ENCODE measurements at regions not wholly inside any gene's neighbourhood (a gene's known extent, or its start where the extent isn't known, plus 50 kb on each side); places are given as distances from the start of the nearest gene placed in this dataset.
"Not testable (repeated sequence)": the region's sequence is repeated elsewhere in the genome, so short reads cannot be mapped to it uniquely, and the experiment has no call there.

DNA sequence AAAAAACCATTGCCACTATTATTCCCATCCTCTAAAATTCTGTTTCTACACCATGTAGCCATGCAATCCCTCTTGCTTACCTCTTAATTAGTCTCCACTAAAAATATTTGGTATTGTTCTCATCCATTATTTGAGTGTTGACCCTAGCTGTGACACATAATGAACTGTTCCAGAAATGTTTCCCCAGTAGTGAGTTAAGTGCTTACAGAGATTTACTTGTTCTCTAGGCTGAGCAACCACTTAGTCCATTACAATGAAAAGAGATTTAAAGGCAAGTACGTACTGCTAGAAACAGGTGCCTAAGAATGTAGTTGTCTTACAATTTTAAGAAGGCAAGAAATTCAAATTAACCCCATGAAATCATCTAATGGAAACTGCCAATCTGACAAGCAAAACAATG is 112.7 kb upstream of the PTPN13 start:
- no peak for DNase-seq

DNA sequence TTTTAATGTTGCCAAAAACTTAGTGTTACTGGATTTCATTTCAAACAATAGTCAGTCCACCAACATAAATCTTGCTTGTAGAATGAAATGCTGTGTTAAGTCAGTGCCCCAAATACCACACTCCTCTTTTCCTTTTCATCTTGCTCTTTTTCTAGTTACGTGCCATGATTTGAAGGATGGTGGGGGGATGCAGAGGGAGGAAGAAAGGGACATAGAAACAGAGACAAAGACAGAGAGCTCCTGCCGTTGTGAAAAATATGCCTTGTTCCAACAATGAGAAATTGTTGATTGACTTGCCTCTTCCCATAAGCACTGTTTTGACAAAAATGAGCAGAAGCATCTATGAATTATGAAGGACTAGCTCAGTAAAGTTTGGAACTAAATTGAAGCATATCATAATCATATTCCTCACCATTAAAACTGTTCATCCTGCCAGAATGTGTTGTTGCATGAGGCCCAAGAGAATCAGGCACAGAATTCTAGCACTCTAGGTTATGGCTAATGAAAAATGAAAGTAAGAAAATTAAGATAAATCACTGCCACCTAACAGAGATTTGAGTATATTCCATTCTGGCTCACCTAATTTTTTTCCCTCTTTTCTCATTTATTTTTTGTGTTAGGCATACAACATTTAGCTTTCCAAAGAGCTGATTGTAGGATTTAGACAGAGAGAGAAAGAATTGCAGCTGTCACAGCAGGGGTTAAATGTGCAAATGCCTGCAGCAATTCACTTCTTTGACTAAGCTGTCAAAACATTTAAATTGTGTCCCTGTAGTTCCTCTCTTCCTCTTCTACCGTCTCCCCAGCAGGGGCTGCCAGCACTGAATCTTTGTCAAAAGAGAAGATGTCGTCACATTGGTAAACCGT is 111.6 kb upstream of the PTPN13 start:
- DNase-seq = no peak

DNA sequence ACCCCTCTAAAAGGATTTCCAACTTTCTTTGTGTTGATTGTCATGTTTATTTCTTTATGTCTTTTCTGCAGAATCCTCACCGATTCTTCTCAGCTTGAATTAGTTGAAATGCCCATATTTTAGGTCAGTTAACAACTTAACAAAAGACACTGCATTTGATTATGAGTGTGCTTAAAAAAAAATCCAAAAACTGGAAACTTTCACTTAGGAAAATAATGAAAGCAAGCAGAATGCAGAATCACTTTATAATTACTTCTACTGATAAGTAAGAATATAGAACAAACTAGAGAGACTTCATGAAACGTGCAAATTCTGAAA is 111.0 kb upstream of the PTPN13 start:
- no peak for DNase-seq

DNA sequence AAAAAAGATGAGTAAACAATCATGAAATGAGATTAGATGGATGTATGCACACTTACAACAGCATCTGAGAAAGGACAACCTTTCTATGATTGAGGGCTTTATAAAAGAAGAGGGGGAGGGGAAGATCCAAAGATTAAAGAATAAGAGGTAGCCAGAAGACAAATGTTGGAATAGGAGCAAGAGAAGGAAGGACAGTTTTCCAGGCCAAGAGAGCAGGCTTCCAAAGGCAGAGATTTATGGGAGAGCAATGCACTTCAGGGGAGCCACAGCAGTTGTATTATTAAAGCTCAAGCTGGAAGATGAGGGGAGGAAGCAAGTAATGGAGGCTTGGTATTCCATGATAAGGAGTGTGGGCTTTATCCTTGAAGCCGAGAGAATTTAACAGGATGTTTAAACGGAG is 110.3 kb upstream of the PTPN13 start:
- no peak for DNase-seq

DNA sequence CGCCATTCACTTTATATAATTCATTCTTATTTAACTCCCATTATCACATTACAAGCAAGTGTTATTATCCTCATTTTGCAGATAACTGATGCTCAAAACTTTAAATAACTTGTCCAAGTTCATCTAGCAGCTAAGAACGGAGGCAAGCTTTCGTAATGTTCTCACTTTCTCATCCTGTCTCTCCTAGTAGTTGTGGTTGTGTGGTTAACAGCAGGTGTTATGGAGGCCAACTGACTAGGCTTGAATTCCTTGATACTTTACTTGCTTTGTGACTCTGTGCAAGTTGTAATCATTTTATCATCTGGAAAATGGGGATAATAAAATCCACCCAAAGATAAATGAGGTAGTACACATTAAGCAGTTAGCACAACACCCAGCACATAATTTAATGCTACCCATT is 109.9 kb upstream of the PTPN13 start:
- no peak for DNase-seq

DNA sequence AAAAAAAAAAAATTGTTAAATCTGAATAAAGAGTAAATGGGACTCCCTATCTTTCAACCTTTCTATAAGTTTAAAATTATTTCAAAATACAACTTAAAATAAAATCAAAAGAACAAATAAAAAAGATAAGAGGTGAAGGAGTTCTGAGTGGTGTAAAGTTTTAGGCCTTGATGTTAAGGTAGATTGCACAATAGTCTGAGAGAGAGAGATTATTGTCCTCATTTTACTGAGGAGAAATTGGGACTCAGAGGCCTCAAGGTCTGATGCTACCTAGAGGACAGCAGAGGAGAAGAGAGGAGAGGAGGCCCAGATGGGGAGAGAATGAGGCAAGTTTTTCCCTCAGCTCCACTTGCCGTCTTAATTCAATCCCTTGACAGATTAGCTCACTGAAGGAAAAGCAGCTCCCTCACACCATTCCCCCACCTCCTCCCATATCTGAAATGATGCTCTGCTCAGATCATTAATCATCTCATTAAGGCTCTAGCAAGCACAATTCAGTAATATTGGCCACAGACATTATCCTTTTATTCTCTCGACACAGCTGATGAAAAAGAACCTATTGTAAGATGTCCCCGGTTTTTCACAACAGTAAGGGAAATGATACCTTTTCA is 106.3 kb upstream of the PTPN13 start:
- no peak for DNase-seq

DNA sequence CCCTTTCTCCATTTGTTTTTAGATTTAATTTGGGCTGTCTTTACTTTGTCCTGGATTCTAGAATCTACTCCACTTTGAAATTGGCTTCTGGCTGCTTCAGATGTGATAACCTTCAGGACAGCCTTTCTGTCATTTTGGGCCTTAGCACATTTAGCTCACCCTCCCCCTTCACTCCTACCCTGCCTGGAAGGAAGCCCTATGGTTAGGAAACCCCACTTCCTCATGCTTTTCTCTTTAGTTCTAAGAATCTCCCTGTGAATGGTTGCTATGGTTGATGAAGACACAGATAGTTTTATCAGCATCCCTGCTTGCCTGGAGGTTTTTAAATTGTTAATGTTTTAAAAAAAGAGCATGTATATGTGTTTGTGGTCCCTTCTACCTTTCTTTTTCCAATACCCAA is 100.7 kb upstream of the PTPN13 start:
- no peak for DNase-seq

DNA sequence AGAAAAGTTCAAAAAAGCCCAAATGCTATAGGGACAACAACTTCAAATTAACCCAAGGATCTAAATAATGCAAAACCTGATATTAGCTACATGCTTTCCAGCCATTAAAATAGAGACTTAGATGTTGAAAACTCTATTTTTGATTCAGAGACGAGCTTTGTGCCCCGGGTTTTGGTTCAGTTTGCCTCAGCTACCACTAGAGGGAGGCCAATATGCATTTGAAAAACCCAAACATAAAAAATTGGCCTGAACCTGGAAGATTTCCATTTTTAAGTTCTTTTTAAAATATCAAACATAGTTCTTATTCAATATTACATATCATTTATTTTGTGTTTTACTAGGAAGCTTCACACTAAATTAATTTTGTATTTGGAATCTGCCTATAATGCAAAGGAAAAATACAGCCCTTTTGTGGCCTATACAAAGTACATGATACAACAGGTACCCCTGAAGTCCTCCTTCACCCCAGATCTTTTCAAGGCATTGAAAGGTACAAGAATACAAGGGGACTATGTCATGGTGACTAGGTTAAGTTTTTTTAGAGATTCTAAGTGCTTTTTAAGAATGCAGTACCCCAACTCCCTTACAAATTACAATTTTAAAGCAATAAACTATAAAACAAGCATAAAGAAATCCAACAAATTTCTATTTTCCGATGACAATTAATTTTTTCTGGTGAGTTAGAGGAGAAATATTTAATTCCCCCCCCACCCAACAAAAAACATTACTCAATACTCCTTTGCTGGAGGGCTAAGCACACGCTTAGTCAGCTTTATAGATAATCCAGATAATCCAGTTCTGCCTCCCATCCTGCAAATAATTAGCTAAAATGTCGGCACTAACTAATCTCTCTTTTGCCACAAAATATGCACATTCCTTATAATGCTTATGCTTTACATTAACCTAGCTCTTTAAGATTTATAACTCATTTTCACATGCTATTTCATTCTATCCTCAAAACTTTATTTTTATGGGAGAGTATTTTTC is 97.7 kb upstream of the PTPN13 start:
- peak; percentile 7 for DNase-seq

DNA sequence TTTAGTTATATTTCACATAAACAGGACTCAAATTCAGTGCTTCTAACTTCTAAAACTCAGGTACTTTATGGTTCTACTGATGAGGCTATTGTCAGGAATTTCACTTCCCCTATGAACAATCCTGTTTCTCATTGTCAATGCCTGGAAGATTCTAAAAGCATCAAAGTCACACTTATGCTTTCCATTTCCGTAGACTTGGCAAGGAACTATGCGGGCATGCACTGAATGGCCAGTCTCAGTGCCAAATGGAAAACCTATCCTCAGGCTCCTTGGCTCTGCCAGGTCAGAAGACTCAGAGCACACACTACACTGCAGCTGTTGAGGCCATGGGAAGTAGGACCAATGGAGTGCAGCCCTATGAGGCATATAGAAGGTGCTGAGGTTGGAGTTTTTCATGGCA is 97.0 kb upstream of the PTPN13 start:
- no peak for DNase-seq

DNA sequence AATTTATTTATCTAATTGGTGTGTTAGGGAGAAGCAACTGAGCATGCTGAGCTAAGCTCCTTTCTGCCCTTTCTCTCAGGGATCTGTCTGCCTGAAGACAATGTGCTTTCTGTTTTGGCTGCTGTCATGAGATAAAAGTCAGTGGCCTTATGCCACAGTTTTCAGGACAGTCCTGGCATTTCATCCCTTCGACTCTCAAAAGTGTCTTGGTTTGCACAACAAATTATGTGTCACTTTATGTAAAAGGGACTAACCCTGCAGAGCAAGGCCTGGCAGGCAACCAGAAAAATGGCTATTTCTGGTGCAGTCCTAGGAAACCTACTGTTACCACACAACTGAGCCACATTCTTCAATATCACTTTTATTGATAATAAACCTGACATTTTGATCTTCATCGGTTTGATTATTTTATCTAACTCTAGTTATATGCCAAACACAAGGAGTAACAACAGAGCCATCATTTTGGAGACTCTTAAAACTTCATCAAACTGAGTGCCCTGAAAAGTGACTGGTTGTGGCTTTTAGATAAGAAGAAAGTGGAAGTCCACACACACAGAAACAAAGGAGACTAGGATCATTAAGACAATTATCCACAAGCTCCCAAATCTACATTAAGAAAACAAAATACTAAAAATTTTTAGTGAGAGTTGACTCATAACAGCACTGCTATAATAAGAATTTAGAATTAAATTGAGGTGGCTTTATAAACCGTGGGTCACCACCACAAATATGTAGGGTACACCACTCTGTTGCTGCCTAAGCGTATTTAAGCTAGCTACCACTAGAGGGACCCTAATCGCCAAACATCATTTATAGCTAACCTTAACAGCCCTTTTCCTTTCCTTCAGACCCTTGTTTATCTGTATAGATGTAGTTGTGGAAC is 95.9 kb upstream of the PTPN13 start:
- peak; percentile 38 for DNase-seq

DNA sequence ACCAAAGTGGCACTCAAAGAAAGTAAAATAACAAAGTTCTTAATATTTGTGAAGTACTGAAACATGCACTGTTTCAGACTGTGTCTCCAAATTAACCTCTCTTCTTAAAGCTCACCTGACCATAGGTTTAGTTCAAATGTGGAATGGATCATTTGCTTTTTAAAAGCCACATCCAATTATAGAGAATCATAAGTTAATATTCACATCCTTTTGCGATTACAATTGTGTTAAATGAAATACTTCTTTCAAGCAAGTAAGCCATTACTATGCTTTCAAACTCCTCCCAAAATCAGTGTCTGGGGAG is 95.3 kb upstream of the PTPN13 start:
- DNase-seq = no peak

DNA sequence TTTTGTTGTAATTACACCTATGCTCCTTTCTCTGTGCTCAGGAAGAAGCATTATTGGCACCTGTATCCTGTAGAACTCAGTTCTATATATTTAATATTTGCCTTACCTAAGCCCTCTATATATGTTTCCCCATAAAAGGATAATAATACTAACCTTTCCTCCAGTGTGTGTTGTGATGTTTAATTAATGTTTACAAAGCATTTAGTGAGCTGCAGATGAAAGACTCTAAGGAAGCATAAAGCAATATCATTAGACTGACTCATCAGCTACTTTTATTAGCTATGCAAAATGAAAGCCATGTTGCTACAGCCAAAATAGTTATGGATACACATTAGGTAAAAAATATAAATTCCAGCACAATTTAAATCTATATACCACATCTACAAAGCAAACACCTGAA is 93.6 kb upstream of the PTPN13 start:
- DNase-seq = no peak

DNA sequence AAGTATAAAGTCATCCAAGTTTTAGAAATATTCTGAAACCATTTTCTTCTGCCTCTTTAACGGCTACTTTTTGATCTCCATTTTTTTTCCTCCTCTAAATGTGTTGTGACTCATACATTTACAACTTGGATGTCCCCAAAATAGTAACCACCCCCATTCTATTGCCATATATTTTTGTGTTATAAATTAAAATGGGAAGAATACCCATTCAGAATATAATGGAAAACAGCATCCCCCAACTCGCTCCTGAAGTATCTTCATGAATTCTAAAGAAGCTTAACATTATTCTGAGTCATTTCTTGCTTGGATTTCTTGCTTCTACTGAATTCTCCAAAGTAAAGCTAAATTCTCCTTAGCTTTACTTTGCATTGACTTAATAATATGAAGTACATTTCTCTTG is 92.0 kb upstream of the PTPN13 start:
- no peak for DNase-seq

DNA sequence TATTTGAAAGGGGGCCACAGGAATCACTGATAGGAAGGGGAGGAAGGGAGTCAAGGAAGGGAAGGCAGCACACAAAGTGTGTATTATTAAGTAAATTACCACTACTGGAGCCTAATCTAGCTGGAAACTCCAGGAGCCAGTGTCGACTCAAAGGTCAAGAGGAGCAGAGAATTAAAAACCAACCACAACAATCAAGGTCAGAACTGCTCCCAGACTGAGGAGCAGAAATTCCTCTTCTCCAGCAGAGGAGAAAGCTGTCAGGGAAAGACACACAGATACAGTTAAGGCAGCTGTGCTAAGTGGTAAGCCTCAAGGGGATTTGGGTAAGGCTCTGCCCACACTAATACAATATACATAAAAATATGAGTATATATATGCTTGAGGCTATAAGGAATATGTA is 87.5 kb upstream of the PTPN13 start:
- no peak for DNase-seq

DNA sequence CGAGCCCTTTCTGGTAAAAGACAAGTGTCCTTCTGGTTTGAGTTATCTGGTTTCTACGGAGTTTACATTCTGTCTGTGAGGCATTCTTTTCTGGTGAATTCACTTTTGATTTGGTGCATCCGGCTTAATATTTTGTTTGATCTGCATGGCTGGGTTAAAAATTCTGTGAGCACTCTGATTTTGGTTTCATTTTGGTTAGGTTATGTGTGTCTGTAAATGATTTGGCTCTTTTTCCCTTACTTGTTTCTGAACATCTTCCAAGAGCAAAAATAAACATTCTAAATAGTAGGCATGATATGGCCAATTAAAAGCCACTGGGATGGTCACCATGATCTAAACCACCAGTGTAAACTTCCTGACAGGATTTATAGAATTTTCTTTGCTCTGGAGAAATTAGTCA is 85.7 kb upstream of the PTPN13 start:
- DNase-seq = no peak

DNA sequence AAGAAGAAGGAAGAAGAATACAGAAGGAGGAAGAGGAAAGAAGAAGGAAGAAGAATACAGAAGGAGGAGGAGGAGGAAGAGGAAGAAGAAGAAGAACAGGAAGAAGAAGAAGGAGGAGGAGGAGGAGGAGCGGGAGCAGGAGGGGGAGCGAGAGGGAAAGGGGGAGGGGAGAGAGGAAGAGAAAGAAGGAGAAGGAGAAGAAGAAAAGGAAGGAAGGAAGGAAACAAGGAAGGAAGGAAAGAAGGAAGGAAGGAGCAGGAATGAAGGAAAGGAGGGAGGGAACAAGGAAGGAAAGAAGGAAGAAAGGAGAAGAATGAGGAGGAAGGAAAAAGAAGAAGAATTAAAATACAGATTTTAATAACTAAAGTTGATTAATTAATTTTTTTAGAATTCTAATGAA is 82.5 kb upstream of the PTPN13 start:
- DNase-seq = no peak

DNA sequence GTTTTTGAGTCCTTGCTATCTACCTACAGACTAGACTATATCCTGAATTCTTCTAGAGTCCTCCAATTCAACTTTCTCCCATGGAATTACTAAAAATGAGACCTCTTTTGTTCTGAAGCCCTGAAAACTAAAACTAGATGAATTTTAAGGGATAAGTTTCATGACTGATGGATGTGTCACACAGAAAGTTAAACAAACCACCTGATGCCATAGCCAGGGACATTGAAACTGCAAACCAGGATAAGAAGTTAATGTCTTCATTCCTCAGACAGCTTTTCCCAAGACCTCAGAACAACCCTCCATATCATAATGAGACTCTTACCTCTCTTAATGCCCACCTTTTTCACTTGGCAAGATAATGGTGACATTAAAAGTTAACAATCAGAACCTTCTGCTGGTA is 81.5 kb upstream of the PTPN13 start:
- DNase-seq = no peak

DNA sequence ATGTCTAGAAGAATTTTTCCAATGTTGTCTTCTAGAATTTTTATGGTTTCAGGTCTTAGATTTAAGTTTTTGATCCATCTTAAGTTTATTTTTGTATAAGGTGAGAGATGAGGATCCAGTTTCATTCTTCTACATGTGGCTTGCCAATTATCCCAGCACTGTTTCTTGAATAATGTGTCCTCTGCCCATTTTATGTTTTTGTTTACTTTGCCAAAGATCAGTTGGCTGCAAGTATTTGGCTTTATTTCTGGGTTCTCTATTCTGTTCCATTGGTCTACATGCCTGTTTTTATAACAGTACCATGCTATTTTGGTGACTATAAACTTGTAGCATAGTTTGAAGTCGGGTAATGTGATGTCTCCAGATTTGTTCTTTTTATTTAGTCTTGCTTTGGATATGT is 78.2 kb upstream of the PTPN13 start:
- not testable (repeated sequence) for DNase-seq

DNA sequence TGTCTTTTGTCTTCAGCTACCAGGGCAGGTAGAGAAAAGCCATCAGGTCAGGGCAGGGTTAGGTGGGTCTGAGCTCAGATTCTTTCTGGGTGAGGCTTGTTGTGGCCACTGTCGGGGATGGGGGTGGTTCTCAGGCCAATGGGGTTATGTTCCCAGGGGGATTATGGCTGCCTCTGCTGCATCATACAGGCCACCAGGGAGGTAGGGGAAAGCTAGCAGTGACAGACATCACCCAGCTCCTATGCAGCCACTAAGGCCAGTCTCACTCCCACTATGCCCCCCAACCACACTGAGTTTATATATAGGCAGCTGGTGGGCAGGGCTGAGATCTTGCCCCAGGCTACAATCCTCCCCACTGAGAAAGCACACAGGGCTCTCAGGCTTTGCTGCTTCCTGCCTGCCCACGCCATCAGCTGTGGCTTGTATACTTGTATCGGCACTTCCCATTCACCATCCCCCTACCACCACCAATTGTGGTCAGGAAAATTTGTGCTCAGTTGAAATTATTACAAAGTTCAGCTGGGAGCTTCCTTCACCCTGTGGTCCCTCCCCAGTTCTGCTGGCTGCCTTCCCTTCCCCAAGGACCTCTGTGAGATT is 72.6 kb upstream of the PTPN13 start:
- DNase-seq = no peak

DNA sequence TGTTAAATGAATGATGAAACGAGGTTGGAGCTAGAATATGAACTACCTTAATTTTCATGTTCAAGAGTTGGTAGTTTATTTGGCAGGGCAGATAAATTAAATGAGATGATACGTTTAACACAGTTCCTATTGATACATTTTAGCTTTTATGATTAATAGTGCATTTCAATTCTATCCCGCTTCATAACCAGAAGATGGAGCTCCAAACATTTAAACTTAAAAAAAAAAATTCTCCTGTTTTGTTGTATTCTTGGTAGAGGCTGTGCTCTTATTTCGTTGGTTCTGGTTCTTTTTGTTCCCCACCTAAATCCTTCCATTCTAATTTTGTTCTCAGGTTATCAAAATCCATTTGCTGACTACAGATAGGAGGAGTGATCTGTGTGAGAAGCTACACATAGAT is 71.8 kb upstream of the PTPN13 start:
- no peak for DNase-seq

DNA sequence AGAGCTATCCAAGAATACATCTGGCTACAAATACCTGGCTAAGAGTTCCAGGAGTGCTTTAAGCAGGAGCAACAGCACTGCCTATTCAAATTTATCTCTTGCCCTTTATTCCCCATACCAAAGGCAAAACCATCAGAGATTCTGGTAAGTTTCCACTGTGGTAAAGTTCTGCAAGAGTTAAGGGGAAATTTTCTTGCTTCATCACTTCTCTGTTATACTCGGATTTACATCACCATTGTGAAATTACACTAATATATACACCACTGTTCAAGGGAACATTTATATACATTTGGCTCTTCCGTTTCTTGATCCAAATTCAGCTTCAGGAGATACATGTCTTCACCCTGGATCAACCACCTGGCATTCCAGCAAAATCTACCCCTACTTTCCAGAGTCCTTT is 70.8 kb upstream of the PTPN13 start:
- no peak for DNase-seq

DNA sequence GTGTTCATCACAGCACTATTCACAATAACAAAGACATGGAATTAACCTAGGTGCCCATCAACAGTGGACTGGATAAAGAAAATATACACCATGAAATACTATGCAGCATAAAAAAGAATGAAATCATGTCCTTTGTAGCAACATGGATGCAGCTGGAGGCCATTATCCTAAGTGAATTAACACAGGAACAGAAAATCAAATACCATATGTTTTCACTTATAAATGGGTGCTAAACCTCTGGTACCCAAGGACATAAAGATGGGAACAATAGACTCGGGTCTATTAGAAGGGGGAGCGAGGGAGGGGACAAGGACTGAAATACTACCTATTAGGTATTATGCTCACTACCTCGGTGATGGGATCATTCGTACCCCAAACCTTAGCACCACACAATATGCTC is 66.4 kb upstream of the PTPN13 start:
- DNase-seq = not testable (repeated sequence)

DNA sequence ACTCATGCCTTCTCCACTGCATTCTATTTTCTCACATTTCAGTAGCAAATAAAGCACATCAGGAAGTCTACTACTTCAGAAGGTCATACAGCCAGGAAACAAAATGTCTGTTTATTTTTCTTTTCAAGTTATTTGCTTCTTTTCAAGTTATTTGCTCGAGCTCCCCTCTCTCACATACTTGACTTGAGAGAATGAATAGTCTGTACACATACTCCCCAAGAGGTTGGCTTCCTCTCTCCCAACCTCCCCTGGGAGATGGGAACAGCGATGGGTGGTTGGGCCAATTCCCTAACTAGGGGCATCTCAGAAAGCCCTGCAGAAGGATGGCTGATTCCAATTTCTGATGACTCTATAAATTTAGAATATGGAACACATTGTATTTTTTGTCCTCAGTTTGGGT is 64.7 kb upstream of the PTPN13 start:
- no peak for DNase-seq
